GM21723 (cell line): ENCODE measurements at regions not wholly inside any gene's neighbourhood (a gene's known extent, or its start where the extent isn't known, plus 50 kb on each side); places are given as distances from the start of the nearest gene placed in this dataset.

Experiments
- ATAC-seq: cut with Tn5 transposase; IDR thresholded peaks from one replicate; pipeline ENCODE4 v1.9.1; 2021; ENCODE audit warnings: mild to moderate bottlenecking, moderate library complexity; ENCODE audit not compliant: unreplicated experiment

DNA sequence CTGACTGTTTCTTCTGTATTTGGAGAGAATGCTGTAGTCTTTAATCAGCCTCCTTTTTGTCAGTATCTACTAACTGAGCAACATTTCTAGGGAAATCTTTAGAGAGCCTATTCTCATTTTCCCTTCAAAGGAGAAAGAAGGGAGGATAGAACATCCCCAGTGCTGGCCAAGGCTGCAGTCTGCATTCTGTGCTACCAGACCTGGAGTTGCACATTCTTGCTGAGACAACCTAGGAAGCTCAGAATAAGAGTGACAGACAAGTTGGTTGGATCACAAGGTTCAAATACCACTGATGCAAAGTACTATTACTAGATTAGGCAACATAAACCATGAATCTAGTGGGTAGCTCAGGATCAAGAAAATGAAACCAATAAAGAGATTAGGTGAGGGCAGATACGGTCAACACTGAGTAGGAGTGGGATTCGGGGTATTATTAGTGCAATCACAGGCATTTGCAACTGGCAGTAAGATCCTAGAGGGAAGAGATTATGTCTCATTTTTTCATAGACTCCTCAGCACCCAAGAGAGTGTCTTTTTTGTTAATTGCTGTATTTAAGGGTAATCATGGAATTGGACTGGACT is 213.5 kb upstream of the FAM83B start:
- no peak for ATAC-seq

GRCh38 chr6:54633601-54634000 is 213.0 kb upstream of the FAM83B start:
- no peak for ATAC-seq

DNA sequence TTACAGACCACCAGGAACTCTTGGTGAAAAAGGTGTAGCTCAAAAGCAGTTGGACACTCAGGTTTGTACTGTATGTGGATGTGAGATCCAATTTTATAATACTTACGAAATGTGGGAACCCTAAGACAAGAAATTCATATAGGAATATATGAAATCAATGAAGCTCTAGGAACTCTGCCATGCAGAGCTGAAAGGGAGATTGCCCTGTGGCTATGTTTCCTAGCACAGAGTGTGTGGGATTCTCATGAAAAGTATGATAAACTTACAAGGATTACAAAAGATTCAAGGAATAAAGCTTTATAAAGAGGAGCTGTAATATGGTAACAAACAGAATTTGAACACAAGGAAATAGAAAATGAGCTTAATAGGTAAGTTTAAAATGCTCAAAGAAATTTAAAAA is 205.7 kb upstream of the FAM83B start:
- ATAC-seq, result no peak

DNA sequence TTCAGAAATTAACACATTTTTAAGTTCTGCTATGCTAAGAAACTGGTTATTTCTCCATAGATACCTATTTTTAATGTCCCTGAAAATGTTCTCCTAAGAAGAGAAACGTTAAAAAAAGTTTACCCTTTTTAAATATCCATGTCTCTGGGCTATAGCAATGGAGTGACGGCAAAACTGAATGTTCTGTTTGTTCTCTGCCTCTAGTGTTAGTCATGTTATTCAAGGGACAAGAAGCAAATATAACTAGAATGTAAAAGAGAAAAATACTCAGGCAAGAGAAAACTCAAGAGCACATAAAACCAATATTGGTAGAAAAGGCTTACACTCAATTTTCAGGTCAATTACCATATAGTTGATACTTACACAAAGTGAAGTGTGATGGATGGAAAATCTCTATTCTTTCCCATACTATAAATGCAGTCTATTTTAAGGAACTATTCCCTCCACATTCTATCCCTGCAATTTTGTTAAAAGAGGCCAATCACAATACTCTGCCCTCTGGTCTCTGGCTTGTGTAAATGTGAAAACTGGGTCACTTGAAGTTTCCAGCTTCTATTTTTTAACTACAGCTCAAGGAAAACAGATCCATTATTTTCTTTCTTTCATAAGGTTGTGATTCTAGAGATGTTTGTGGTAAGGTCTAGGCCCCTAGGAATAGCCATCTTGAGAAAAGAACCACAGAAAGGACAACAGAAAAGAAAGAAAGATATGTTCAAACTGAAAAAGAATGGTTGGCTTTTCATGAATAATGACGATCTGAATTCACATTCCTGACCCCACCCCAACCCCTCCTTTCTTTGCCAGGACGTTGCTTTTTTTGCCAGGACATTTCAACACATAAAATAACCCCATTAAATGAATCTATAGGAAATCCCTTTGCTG is 200.3 kb upstream of the FAM83B start:
- no peak for ATAC-seq

DNA sequence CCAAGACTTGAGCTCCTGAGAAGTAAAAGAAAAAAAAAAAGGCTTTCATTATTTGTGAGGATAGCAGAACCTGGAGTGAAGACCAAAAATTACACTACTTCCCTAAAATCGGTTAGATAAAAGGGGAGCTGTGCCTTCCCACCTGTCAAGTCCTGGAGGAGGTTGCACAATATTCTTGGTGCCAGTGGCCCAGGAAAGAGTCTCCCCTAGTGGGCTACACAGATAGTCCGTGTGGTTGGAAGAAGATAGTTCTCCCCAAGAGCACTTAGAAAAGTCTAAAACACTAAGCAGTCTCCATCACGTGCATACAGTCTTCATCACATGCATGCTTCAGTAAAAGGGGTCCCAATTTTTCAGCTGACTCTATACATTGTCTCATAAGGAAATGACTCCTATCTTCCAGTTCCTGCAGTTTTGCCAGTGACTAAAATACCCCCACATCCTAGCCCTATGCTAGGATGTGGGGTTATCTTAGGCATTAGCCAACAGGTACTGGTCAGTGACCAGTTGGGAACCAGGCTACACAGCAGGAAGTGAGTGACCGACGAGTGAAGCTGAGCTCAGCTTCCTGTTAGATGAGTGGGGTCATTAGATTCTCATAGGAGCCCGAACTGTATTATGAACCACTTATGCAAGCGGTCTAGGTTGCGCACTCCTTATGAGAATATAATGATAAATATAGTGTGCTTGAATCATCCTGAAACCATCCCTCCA is 199.5 kb upstream of the FAM83B start:
- ATAC-seq, result no peak

- no peak for ATAC-seq
These were observed 192.2 kb upstream of the FAM83B start for GRCh38 chr6:54654381-54654780.

DNA sequence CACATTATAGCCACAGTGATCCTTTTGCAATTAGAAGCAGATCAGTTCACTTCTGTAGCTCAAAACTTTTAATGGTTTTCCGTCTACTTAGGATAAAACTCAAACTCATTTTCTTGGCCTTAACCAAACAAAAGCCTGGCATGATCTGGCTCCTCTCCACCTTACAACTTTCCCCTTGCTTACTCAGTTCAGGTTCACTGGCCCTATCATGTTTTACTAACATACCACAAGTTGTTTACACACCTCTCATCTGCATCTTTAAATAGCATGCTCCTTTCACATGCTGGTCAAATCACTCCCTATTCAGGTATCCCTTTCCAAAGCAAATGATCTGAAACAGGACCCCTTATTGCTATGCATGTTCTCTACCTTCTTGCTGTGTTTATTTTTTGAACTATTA is 191.4 kb upstream of the FAM83B start:
- ATAC-seq, result no peak

GRCh38 chr6:54665278-54665677 is 181.3 kb upstream of the FAM83B start:
- no peak for ATAC-seq

- no peak for ATAC-seq
These were observed 166.0 kb upstream of the FAM83B start for GRCh38 chr6:54680531-54680930.

DNA sequence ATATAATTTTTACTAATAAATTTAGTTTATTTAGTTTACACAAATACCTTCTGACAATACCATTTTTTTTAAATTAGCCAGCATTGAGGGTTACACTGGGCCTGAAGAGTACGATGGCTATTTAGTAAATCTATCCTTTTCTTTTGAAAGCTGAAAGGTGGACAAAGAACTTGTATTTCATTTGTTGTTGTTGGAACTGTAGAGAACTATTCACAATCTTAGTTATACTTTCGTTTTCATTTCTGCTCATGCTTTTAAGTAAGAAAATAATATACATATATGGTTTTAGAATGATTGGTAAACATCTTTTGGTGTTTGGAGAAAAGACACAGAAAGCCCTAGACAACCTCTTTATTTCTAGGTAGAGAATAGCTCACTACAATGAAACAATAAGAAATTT is 165.3 kb upstream of the FAM83B start:
- no peak for ATAC-seq

DNA sequence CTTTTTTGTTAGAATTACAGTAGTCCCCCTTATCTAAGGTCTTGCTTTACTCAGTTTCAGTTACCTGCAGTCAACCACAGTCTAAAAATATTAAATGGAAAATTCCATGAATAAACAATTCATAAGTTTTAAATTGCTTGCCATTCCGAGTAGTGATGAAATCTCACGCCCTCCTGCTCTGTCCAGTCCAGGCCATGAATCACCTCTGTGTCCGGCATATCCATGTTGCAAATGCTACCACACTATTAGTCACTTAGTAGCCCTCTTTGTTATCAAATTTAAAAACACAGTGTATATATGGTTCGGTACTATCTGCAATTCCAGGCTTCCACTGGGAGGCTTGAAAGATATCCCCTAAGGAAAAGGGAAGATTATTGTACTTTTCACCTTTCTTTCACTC is 164.6 kb upstream of the FAM83B start:
- ATAC-seq, result no peak

- no peak for ATAC-seq
These were observed 157.0 kb upstream of the FAM83B start for GRCh38 chr6:54689620-54690019.

DNA sequence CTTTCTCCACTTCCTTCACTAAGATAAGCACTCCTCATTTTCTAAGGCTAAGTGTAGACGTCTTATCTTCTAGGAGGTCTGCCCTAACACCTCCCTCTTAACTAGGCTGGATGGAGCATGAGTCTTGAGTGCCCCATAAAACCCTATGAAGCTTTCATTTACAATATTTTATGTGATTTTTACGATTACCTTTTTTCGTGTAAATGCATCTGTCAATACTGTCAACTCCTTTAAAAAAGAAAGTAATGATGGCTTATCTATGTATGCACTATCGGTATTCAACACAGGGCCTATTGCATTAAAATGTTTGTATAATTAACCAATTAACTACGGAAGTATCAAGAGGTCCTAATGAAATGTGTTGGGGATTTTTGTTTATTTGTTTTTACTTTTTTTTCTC is 156.0 kb upstream of the FAM83B start:
- no peak for ATAC-seq

DNA sequence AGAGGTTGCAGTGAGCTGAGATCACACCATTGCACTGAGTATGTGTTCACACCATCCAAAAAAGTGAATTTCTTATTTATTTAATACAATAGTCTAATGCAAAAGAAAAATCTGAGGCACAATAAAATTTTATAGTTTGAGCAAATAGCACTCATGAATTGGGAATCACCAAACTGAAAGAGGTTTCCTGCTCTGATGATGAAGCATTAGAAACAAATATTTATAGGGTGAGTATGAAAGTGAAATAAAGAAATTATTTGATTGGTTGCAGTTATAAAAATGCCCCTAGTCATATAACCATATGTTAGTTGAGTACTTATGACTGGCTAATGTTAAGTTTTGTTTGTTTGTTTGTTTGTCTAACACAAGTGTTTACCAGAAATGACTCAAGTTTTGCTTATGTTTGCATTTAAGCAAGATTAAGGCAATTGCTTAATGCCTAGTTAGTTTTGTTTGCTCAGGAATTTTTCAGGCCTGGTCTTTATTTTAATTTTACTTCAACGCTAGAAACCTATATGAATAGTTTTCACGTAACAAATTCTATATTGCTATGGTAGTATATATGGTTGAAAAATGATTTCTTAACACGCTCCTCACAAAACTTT is 151.5 kb upstream of the FAM83B start:
- no peak for ATAC-seq

GRCh38 chr6:54695815-54696214 is 150.8 kb upstream of the FAM83B start:
- ATAC-seq, result no peak

- ATAC-seq, result no peak
These were observed 149.1 kb upstream of the FAM83B start for GRCh38 chr6:54697424-54697823.

DNA sequence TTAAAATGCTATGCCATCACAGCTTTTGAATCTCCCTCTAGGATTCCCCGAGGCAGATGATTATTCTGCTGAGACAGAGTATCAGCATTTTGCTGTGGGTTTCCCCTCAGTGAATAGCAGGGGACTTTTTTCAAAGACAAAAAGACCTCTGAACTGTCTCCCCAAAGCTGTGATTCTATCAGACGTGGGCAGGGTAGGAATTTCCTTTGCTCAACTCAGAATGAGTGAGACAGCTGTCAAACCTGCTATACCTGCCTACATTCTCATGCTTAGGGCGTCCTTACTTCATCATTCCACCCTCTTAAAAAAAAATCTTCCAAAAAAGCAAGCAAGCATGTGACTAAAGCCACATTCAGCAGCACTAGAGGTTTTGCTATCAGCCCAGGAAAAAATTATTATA is 147.6 kb upstream of the FAM83B start:
- peak; percentile 70 for ATAC-seq

DNA sequence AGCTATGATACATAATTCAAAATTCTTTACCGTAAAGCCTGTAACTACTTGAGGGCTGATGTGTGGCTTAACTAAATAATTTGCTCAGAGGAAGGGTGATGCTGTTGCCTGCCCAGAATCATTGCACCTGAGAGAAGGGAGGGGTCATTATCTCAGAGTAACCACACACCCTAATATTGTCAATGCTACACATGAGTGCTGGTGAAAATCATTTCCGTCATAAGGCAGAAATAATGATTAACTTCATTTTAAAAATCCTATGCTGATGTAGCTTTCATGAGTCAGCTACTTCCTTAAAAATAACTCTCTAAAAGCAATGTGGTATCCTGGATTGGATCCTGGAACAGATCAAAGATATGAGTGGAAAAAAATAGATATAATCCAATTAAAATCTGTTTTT is 146.4 kb upstream of the FAM83B start:
- ATAC-seq, result no peak

DNA sequence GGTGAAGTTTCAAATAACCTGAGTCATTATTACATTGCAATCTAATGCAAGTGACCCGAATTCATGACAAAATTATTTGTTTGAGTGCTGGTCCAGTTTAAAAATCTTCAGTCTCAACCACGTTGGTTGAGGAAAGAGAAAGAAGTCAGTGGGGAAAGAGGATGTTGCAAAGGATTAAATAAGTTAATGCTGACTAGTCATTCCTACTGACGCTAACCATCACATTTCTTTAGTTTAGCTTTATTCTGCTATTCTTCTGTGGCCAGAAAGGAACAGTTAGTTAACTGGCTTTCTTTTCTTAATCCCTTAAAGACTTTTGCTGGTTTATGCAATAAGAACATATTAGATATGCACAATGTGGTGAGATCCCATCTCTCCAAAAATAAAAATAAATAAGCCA is 143.8 kb upstream of the FAM83B start:
- no peak for ATAC-seq

DNA sequence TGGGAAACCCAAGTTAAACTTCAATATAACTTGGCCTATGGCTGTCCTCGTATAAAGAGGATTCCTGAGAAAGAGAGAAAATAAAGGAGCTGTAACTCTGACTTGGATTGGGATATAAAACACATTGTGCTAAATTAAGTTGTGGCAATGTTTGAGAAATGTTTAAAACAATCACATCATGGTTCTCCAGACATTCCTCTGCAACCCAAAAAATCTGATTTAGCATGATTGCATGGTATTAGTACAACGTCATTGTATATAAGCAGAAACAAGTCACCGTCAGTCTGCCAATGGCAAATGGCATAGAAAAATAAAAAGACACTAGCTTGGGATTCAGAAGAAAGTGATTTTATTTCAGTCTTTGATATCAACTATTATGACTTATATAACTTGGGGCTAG is 140.2 kb upstream of the FAM83B start:
- no peak for ATAC-seq

GRCh38 chr6:54706844-54707605 is 139.5 kb upstream of the FAM83B start:
- no peak for ATAC-seq
